ENCODE measurements at regions not wholly inside any gene's neighbourhood (a gene's known extent, or its start where the extent isn't known, plus 50 kb on each side); places are given as distances from the start of the nearest gene placed in this dataset.

GRCh38 chr20:36084897-36085613 lies 69.5 kb upstream of the EPB41L1 start:
- Histone ChIP-seq H3K9me3 (ENCODE audit: low read length) (no peaks in the 10 kb centered on the region), H3K4me3 (ENCODE audit: low read length) (no peak overlapping the region), H3K27ac (ENCODE audit: low read length) (no peak overlapping the region), H3K9me2 (ENCODE audit: insufficient read depth, low read length) (no peaks in the 10 kb centered on the region), H2AFZ (ENCODE audit: low read depth, low read length) (no peak overlapping the region), H3F3A (ENCODE audit: insufficient read depth, low read length, poor library complexity, severe bottlenecking) (no peaks in the 10 kb centered on the region), H4K20me1 (ENCODE audit: insufficient read depth) (no peaks in the 10 kb centered on the region), H3K79me2 (replicated peaks; ENCODE audit: insufficient read depth, low read length) (no peaks in the 10 kb centered on the region), H3K27me3 (ENCODE audit: insufficient read depth, low read depth, low read length) (peaks cover 1% of the 10 kb centered on the region), H3K4me2 (ENCODE audit: low read length) (no peak overlapping the region), H3K9ac (ENCODE audit: low read length) (no peak overlapping the region), H3K36me3 (ENCODE audit: insufficient read depth, low read length) (no peaks in the 10 kb centered on the region)
- TF ChIP-seq EZH2 (IDR thresholded peaks at IDR 0.05; ENCODE audit: borderline replicate concordance, insufficient read depth, low read length, poor library complexity, severe bottlenecking) = no peak
- TF ChIP-seq RAD21 (conservative IDR thresholded peaks at IDR 0.05) = no peak
- no peak for TF ChIP-seq EP300 (conservative IDR thresholded peaks at IDR 0.05; ENCODE audit: poor library complexity, severe bottlenecking)
- TF ChIP-seq MXI1 (conservative IDR thresholded peaks at IDR 0.05; ENCODE audit: poor library complexity, severe bottlenecking) = no peak
- no peak for TF ChIP-seq CTCF (IDR thresholded peaks at IDR 0.05; ENCODE audit: poor library complexity, severe bottlenecking)
- TF ChIP-seq REST (IDR thresholded peaks at IDR 0.05; ENCODE audit: borderline replicate concordance) = no peak
- TF ChIP-seq POLR2AphosphoS5 (IDR thresholded peaks at IDR 0.05) = no peak
- TF ChIP-seq SMC3 (conservative IDR thresholded peaks at IDR 0.05; ENCODE audit: poor library complexity) = no peak
- TF ChIP-seq TAF1 (IDR thresholded peaks at IDR 0.05; ENCODE audit: low read depth) = no peak

GRCh38 chr20:36085686-36086267 lies 68.8 kb upstream of the EPB41L1 start:
- H3K36me3 ChIP-seq (ENCODE audit: insufficient read depth, low read length) = no peaks in the 10 kb centered on the region
- no peaks in the 10 kb centered on the region for H4K20me1 ChIP-seq (ENCODE audit: insufficient read depth)
- H3K4me2 ChIP-seq (ENCODE audit: low read length) = no peak overlapping the region
- no peak overlapping the region for H2AFZ ChIP-seq (ENCODE audit: low read depth, low read length)
- H3K9ac ChIP-seq (ENCODE audit: low read length) = no peak overlapping the region
- H3K79me2 ChIP-seq (replicated peaks; ENCODE audit: insufficient read depth, low read length) = peaks cover under 1% of the 10 kb centered on the region
- no peaks in the 10 kb centered on the region for H3F3A ChIP-seq (ENCODE audit: insufficient read depth, low read length, poor library complexity, severe bottlenecking)
- no peak overlapping the region for H3K27ac ChIP-seq (ENCODE audit: low read length)
- H3K27me3 ChIP-seq (ENCODE audit: insufficient read depth, low read depth, low read length) = peaks cover 5% of the 10 kb centered on the region
- no peaks in the 10 kb centered on the region for H3K9me2 ChIP-seq (ENCODE audit: insufficient read depth, low read length)
- TF ChIP-seq RAD21 (conservative IDR thresholded peaks at IDR 0.05) (no peak), CTCF (IDR thresholded peaks at IDR 0.05; ENCODE audit: poor library complexity, severe bottlenecking) (no peak), REST (IDR thresholded peaks at IDR 0.05; ENCODE audit: borderline replicate concordance) (no peak)
- H3K4me3 ChIP-seq (ENCODE audit: low read length) = no peak overlapping the region
- no peaks in the 10 kb centered on the region for H3K9me3 ChIP-seq (ENCODE audit: low read length)

Data from neural cell (in vitro differentiated cells).